HEK293 (cell line): ENCODE measurements at regions not wholly inside any gene's neighbourhood (a gene's known extent, or its start where the extent isn't known, plus 50 kb on each side); places are given as distances from the start of the nearest gene placed in this dataset.

Source experiments
- MZF1 ChIP-seq: fragments of 450-650 bp; formaldehyde crosslinking; IDR thresholded peaks from 2 replicates; pipeline ENCODE4 v1.5.1; 2017; ENCODE audit warnings: missing biosample characterization, missing genetic modification characterization, borderline replicate concordance
- ZNF133 ChIP-seq: fragments of 450-650 bp; formaldehyde crosslinking; IDR thresholded peaks from 2 replicates; pipeline ENCODE4 v1.5.1; 2016; ENCODE audit warnings: missing biosample characterization, missing genetic modification characterization
- ZNF777 ChIP-seq: fragments of 450-650 bp; formaldehyde crosslinking; IDR thresholded peaks from 2 replicates; pipeline ENCODE4 v1.5.1; 2017; ENCODE audit warnings: missing biosample characterization, missing genetic modification characterization, borderline replicate concordance
- TF ChIP-seq, protein P1 (sequence below): fragments of 450-650 bp; formaldehyde crosslinking; IDR thresholded peaks from 2 replicates; pipeline ENCODE4 v1.5.1; 2016; ENCODE audit warnings: missing biosample characterization, missing genetic modification characterization

DNA sequence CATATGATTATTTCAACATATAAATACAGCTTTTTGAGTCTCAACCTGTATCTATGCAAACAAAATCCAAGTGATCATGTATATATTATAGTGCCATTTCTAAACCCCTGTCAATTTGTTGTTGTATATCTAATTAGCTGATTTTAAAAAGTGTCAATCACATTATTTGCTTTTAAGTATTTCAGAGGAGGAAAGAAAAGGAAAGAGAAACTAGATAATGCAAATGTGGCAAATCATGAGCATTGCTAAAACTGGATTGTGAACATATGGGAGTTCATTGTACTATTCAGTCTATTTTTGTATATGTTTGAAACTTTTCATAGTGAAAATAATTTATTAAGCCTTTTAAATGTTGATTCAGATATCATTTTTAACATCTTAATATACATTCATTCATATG, 190.7 kb downstream of the ZIC4 start:
- no peak for TF ChIP-seq ZNF133
- no peak for TF ChIP-seq MZF1
- TF ChIP-seq, protein P1, sequence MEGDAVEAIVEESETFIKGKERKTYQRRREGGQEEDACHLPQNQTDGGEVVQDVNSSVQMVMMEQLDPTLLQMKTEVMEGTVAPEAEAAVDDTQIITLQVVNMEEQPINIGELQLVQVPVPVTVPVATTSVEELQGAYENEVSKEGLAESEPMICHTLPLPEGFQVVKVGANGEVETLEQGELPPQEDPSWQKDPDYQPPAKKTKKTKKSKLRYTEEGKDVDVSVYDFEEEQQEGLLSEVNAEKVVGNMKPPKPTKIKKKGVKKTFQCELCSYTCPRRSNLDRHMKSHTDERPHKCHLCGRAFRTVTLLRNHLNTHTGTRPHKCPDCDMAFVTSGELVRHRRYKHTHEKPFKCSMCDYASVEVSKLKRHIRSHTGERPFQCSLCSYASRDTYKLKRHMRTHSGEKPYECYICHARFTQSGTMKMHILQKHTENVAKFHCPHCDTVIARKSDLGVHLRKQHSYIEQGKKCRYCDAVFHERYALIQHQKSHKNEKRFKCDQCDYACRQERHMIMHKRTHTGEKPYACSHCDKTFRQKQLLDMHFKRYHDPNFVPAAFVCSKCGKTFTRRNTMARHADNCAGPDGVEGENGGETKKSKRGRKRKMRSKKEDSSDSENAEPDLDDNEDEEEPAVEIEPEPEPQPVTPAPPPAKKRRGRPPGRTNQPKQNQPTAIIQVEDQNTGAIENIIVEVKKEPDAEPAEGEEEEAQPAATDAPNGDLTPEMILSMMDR (tag by site-specific recombination), result no peak
- TF ChIP-seq ZNF777 (tag by site-specific recombination), result no peak
